Hippocampal formation (tissue), 2 donors: ENCODE measurements at regions not wholly inside any gene's neighbourhood (a gene's known extent, or its start where the extent isn't known, plus 50 kb on each side); places are given as distances from the start of the nearest gene placed in this dataset.
"Not testable (repeated sequence)": the region's sequence is repeated elsewhere in the genome, so short reads cannot be mapped to it uniquely, and the experiment has no call there.

Experiments
- DNase-seq, 2 donors: peaks; one replicate each; lab custom pipeline; 2025; lab: John Stamatoyannopoulos, UW

DNA sequence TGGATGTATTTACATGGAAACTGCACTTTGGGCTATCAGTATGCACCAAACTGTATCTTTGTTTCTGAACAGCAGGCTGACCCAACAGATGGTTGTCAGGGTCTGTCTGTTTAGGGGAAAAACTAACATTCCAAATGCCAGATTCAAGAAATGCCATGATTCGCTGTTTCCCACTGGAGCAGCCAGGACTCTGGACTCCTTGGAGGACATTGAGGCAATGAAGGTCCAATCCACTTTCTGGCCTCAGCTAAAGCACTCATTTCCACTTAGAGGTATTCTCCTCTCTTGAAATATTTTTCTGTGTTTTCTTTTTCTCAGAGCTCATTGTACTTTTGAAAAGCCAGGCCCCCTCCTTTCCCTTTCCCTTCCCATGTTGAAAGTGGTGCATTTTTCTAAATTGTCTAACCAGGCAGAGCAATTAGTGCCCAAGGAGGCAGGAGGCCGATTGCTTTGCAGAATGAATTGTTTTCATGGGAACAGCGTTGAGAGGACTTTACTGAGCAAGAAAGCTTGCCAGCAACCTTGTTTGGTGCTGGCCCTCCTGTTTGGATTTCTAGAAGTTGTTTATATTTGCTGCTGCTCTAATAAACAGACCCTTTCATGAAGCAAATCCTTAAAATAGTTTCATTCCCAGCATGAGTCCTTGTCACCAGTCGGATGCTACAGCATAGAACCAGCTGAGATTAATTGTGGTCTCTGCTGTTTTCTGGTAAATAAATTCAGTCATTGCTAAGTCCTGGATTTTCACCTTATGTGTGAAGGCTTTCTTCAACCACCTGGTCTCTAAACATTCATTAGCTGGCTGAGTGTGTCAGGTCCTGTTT, 132.8 kb upstream of the TAF11L2 start:
- peak in 1 of 2 donors; percentile 44 for DNase-seq

DNA sequence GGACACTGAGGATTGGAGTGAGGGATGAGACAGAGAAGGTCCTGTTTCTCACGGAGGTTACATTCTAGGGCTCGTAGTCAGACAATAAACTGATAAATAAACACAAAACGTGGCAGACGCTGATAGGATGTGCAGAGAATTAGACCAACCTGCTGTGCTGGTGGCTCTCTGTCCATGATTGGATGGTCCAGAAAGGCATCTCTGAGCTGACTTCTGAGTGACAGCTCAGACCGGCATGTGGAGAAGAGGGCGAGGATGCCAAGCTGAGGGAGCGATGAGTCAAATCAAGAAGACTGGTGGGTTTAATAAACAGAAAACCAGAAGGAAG, 132.3 kb upstream of the TAF11L2 start:
- DNase-seq: no peak

DNA sequence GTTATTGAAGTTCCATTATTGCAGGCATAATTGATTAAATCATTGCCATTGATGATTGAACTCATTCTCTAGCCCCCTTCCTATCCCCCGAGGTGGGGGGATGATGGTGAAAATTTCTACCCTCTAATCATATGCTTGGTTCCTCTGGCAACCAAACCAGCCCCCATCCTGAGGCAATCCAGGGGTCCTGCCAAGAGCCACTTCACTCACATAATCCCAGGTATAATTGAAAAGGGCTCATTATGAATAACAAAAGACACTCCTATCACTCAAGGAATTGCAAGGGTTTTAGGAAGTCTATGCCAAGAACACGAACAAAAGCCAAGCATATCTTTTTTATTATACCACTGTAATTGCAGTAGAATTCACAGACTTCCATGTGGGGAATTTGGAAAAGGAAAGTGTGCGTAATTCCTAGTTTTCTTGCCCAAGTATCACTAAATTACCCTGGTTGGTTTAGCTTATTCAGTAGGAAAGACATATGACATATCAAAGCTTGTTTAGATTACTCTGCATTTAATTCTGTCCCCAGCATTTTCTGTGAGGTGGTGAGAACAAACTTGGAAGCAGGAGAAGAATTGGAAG, 130.7 kb upstream of the TAF11L2 start:
- no peak for DNase-seq

DNA sequence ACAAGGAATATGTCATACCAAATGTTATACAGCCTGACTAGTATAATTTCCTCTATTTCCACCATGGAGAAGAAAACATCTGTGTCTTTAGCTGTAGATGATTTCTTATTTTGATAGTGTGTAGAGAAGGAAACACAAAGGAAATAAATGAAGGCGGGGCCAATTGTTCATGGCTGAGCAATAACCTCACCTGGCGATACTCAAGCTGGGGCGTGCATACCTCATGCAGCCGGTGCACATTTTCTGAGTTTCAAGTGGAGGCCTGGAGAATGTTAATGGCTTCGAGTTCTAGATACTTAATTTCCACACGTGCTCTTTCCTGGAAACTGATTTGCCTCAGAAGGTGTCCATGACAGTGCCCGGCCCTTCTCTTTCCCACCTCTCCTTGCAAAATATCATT, 127.4 kb upstream of the TAF11L2 start:
- no peak for DNase-seq

DNA sequence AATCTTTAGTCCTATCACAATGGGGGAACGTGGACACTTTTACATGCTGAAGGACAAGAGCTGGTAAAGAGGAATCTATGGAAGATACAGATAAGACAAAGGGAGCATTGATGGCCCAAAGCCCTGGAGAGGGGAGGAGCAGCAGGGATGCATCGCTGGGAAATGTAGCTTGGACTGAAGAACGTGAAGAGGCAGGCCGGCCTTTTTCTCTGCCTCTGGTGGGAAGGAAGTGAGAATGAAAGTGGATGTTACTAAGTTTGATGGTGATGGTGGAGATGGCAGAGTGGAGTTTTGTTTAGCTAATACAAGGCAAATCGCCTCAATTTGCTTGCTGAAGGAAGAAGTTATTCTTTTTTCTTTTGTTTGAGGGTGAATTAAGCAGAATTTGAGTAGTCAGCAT, 124.6 kb upstream of the TAF11L2 start:
- DNase-seq: no peak

DNA sequence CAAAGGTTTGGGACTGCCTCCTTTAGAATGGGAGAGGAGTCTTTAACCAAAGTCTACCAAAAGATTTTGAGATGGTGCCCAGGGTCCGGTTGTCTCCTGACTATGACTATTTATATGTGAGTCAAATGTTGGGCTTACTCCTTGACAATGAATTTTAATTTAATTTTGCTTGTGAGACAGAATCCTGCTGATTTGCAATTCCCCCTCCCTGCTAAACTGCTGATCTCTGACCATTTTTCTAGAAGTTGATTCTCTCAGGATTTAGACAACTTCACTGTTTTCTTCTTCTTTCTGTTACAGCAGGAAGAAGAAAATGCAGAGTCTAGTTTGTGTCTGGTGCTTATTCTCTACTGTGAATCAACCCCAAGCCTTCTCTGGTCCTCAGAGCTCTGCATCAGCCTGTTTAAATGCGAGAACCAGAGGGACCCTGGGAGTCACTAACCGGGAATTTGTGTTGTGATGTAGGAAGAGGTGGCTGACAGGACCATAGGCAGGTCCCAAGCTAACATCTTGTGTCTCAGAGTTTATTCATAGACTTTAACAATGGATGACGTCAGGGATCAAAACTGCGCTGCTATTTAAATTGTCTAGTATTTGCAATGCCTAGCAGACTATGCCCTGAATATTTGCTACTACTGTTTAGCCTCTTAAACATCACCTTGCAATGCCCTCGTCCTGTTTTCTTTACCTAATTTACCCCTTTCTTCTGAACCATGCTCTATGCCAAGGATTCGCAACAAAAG, 124.0 kb upstream of the TAF11L2 start:
- no peak for DNase-seq

DNA sequence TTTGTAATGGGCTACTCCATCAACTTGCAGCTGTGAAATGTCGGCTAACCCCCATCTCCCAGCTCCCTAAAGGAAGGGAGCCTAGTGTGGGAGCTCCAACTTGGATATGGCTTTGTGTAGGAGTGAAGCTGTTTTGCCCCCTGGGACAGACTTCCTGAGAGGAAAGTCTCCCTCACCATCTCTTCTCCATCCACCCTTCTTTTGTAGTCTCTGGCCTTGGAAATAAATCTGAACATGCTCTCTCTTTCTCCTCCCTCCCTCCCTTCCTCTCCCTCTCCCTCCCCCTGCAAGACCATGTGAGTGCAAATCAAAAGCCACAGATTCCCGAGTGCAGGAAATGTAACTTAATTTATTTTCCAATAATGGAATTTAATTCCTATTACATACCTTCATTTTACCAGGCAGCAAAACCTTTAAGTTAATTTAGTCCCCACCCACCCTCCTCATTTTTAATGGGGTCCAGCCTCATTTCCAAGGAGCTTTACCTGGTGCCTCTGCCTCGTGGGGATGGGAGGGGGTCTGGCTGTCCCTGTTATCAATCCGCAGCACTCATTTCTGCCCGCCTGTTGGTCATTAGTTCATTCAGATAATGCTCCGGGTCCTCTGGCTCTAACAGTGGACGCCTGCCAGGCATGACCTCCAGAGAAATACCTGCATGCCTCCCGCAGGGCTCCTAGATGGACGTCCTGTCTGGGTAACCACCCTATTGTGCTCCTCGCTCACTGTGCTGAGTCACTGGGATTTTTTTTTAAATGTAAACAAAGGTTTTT, 122.9 kb upstream of the TAF11L2 start:
- no peak for DNase-seq

DNA sequence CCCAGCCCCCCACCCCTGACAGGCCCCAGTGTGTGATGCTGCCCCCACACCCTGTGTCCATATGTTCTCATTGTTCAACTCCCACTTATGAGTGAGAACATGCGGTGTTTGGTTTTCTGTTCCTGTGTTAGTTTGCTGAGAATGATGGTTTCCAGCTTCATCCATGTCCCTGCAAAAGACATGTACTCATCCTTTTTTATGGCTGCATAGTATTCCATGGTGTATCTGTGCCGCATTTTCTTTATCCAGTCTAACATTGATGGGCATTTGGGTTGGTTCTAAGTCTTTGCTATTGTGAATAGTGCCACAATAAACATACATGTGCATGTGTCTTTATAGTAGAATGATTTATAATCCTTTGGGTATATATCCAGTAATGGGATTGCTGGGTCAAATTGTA, 122.1 kb upstream of the TAF11L2 start:
- not testable (repeated sequence) for DNase-seq

DNA sequence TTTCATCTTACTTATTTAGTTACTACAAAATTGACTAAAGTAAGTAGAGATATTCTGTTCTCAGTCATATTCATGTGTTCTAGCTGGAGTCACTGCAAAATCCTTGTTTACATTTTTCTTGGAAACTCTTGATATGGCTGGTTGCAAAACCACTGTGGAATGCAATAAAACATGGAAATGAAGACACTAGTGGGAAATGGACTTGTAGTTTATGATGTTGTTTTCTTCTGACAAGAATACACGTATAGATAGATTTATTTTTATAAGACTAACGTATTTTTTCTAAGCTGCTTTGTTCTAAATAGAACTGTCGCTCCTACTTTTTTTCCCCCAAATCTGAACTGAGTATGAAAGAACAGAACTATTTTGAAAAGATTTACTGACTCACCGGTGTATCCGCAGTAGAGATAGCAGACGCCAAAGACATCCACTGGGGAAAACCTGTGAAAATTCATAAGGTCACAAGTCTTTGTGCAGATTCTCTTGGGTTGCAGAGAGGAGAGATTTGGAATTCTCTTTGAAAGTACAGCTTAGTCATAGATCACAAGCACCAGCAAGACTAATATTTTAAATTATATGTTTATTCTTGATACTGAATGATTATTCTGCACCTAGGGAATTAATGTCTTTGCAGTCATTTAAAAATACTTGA, 119.6 kb upstream of the TAF11L2 start:
- DNase-seq: no peak

DNA sequence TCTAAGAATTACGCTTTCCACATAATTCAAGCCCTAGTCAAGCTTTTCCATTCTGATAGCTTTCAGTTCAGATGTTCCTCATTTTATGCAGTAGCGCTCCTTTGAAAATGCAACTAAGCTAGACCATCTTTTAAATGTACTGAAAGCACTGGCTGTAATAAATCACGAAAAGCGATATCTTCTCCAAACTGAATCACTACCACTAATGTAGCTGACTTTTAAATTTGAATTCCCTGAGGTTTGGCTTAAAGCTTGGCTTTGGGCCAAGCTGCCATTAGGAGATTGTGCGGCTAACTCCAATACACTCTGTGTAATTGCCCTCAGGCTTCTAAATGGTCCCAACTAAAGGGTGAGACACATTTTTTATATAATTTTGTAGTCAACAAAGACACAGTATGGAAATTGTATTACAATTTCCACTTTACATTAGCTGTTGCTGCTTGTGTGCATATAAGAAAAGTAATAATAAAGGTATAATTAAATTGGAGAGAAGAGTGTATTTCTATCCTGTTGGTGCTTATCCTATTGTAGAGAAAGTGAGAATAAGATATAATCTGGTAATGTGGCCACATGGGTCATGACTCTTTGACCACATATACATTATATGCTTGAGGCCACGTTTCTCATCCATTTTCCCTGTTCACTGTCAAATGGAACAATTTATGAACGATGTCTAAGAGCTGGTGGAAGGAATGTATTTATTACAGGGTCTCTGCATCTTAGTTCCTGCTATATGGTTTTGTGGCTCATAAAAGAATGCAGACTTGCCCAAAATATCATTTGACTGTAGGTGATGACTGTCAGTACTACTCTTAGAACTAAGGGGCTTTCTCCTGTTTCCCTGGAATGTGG, 118.7 kb upstream of the TAF11L2 start:
- no peak for DNase-seq

DNA sequence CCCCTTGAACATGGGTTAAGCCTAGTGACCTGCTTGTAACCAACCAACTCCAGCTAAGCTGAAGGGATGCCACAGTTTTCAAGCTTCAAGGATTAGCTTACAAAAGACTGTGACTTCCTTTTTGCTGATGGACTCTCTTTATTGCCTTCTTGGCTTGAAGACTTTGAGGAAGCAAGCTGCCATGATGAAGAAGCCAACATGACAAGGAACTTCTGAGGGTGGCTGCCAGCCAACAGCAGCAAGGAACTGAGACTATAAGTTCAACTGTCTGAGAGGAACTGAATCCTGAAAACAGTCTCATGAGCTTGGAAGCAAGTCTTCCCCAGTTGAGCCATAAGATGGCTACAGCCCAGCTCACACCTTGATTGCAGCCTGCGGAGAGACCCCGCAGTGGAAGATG, 116.1 kb upstream of the TAF11L2 start:
- DNase-seq: no peak

DNA sequence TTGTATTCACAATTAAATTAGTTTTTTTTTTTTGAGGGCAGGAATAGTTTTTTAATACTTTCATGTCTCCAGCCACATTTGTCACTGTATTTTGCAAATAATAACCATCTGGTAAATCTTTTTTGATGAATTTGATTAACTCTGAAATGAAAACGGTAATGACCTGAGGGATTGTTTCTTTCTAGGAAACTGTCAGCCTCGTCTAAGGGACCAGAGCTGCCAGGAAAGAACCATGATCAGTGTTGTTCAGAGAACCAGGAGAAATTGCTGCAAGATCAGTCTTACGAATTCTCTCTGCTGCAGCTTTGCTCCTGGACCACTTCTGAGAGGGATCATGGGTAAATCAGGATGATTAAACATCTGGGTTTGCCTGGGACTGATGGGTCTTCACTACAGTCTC, 114.5 kb upstream of the TAF11L2 start:
- DNase-seq: no peak

DNA sequence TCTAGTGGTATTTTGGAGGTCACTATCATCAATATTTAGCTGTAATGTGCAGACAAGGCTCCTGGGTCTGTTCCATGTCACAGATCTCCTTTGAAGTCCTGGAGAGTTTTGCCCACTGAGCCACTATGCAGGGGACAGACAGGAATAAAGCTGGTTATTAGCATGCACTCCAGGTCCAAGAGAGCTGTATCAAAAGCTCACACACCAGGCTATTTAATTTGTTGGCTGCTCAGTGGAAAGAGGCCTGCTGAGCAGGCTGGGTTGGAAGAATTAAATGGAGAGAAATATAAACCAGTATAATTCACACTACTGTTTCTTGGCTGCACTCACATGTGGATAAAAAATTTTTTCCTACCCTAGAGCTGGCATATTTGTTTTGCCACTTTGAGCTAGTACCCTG, 113.8 kb upstream of the TAF11L2 start:
- peak in 1 of 2 donors; percentile 16 for DNase-seq

DNA sequence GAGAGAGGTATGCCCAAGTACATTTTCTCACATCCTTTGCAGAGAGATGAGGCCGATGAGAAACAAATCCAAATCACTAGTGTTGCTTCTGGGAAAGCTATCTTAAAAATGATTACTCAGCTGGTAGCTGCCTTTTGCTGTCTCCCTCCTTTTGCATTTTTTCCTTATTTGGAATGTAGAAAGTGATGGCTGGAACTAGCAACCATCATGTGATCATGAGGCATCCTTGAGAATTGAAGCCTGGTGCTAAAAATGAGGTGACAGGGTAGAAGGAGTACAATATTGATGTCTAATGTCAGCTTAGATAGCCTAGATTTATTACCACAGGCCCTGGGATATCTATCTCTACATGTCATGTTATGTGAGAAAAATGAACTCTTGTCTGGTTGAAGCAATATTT, 109.3 kb upstream of the TAF11L2 start:
- no peak for DNase-seq

DNA sequence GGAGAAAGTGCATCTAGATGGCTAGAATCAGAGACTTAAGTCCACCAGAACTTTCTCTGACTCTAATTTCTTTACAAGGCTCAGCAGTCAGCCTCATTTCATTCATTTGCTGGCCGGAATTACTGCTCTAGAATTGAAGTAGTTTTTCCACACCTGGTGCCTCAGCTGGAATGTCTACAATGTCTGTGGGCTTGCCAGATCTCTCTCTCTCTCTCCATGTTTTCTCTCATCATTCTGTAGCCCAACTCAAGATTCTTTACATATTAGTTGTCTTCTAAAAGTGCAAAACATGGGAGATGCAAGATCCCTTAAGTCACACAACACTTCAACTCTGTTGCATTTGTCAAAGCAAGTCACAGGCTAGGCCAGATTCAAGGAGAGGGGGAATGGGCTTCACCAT, 103.9 kb upstream of the TAF11L2 start:
- DNase-seq: no peak

DNA sequence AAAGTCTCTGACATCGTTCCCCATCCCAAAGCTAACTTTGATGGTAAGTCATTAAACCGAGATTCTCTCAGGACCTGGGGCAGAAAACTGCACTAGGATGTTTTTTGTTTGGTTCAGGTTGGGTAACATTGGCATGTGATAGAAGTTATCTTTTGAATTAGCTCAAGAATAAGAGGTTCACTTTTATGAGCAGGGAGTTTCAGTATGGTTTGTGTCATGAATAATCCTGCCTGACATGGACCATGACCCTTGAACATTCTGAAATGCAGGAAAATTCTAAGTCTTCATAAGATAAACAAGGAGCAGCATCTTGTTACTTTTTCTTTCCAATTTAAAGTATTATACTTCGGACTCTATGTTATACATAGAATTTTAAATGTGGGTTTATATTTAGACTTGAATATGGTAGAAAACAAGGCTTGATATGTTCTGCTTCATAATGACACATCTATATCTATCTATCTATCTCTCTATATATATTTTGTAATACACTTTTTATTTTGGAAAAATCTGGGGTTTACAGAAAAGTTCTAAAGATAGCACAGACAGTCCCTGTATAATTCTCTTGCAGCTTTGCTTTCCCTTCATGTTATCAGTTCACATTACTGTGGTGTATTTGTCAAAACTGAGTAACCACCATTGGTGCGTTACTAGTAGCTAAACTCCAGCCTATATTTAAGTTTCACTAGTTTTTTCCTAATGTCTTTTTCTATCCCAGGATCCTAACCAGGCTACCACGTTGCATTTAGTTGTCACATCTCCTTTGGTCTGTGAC, 102.7 kb upstream of the TAF11L2 start:
- DNase-seq: no peak

DNA sequence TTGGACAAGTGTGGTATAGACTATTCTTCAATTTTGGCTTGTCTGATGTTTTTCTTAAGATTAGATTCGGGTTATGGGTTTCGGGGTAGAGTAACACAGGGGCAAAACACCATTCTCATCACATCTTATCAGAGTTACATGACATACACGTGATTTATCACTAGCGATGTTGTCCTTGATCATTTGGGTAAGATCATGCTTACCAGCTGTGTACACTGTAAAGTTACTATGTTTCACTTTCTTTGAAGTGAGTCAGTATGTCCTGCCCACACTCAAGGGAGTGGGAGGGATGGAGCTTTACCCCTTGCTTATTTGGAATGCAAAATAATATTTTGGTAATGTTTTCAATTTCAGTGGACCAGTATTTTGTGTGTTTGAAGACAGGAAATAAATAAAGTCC, 101.8 kb upstream of the TAF11L2 start:
- no peak for DNase-seq

DNA sequence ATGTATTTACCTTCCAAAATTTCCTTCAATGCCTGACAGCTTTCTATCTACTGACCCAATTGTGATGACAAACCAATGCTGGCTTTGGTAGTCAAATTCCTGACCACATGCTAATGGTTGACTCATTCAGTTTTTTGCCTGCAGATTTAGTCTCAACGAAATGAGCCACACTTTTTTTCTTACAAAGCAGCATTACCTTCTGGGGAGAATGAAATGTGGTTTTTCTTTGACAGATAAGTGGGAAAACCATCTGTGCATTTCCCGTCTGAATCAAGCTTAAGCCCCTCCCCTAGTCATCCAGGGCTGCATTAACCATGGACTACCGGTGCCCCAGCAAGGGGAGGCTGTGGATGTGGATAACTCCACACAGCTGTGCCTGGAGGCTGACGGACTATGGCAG, 99.6 kb upstream of the TAF11L2 start:
- no peak for DNase-seq

DNA sequence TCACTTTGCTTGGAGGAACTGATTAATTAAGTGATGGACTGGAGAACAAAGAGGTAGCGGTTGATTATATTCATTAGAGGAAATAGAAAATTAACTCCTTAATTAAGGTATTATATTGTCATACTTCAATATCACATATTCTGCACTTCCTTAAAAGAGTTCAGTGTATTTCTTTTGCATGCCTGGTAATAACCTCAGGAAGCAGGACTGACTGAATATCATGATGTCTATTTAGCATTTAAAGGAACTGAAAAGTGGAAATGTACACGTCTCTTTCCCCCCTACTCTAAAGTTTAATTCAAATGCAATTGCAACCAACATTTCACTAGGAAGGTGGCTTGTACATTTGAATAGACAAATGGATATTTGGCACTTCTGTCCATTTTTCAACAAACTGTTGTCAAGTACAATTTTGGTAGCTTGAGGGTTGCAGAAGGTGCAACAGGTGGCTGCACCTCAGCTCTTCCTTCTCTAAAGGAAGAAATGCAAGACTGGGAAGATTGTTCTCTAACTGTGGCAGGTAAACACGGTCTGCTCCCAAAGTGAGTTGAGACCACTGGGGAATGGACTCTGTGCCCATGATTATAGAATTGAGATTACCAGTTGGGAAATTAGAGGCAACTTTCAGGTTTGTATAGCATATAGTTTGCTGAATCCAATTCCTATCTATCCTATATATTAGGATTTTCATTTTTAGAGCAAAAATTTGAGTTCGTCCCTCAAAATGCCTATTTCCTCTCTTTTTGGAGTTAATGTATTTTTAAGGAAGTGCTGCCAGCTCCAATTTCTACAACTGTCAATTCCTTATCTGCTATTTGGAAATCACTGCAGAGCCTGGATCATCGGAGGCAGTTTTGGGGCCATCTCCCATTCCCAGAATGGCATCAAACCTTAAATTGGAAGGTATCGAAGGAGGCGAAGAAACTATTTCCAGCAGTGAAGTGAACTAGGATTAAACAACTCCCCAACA, 98.9 kb upstream of the TAF11L2 start:
- DNase-seq: no peak
